ENCODE measurements at regions not wholly inside any gene's neighbourhood (a gene's known extent, or its start where the extent isn't known, plus 50 kb on each side); places are given as distances from the start of the nearest gene placed in this dataset.

DNA sequence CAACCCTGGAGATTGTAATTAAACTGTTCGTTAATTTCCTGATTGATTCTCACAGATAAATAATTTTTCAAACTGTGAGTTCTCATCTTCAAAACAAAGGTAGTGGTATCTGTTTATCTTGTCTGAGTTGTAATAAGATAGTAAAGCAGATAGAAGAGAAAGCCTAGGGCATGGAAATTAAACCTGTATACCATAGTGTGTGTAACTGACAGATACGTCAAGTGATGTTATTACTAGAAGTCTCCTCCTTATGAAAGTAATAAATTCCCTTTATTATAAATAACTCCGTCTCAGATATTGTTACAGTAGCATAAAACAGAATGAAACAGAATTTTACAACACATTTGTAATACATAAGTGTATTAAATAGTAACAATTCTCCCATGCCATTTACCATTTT is 1065.1 kb downstream of the SLITRK1 start:
- no peak for DNase-seq (ENCODE audit: low read depth, low spot score)

GRCh38 chr13:82815791-82816190 is 1066.5 kb downstream of the SLITRK1 start:
- no peak for DNase-seq (ENCODE audit: low read depth, low spot score)

DNA sequence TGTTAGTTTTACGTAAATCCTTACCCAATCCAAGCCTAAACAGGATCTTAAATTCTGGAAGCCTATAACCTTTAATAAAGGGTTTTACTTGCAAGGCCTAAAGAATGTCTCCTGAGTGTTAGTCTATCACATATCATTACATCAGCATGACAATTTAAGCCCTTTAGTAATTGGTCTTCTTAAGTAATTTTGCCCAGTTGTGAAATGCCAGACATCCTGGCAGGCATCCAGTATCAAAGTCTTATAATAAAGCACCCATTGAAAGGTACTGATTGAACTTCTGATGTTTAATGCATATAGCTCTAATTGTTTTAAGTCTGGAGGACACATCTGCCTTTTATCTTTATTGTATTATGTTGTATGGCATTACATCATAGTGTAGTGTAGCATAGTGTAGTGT is 1078.9 kb downstream of the SLITRK1 start:
- no peak for DNase-seq (ENCODE audit: low read depth, low spot score)

- DNase-seq (ENCODE audit: low read depth, low spot score): no peak
These were observed 1079.7 kb downstream of the SLITRK1 start for GRCh38 chr13:82802528-82802927.

DNA sequence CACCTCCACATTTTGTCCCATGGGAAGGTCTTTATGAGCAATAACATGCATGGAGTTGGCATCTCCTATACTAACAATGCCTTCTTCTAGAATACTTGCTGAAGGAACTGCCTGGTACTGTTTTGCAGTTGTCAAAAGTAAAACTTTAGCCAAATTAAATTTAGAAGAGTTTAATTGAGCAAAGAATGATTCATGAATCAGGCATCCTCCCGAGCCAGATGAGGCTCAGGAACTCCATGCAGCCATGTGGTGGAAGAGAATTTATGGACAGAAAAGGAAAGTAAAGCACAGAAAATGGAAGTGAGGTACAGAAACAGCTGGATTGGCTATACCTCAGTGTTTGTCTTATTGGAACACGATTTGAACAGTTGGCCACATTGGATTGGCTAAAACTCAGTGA is 1081.9 kb downstream of the SLITRK1 start:
- DNase-seq (ENCODE audit: low read depth, low spot score): no peak

- no peak for DNase-seq (ENCODE audit: low read depth, low spot score)
These were observed 1084.4 kb downstream of the SLITRK1 start for GRCh38 chr13:82797876-82798275.

DNA sequence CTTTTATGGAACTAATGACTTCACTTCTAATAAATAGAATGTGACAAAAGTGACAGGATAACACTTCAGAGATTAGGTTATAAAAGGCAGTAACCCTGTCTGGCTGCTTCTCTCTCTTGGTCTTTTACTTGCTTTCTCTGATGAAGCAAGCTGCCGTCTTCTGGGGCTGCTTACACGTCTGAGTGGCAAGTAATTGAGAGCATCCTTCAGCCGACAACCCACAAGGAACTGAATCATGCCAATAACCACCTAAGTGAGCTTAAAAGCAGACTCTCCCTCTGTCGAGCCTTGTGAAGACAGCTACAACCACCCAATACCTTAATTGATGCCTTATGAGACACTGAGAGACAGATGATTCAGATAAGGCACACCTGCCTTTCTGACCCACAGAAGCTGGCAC is 1091.2 kb downstream of the SLITRK1 start:
- no peak for DNase-seq (ENCODE audit: low read depth, low spot score)

DNA sequence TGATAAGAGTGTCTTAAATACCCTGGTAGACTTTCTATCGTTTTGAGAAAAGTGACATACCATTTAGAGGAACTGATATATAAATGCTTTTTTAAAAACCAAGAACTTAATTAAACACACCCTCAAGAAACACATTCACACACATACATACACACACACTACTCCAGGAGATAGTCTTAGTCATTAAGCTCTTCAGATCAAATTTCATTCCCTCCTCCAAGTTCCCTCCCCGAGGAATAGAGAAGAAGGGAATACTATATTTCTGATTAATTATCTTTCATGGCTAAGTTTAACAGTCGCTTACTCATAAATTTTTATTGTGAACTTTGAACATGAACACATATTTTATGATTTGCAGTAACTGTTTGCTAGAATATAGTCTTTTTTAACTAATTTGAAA is 1109.5 kb downstream of the SLITRK1 start:
- DNase-seq (ENCODE audit: low read depth, low spot score): no peak

GRCh38 chr13:82766732-82767321 is 1115.4 kb downstream of the SLITRK1 start:
- DNase-seq (ENCODE audit: low read depth, low spot score): no peak

DNA sequence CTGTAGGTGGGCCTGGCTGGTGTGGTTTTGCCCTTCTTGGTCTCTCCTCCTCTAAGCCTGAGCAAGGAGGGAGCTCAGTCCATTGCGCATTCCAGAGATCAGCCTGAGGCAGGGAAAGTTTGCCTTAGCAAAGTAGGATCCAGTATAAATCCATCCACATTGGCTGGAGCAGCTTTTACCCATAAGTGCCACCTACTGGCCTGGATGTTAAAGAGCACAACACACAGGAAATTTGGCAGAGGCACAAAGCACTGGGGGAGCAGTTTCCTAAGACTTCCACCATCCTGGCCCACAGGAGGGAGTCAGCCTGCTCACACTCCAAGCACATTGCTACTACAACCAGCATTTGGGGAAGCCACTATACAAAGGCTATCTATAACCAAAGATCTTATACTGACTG is 1124.2 kb downstream of the SLITRK1 start:
- peak; percentile 73 for DNase-seq (ENCODE audit: low read depth, low spot score)

- DNase-seq (ENCODE audit: low read depth, low spot score): no peak
These were observed 1131.1 kb downstream of the SLITRK1 start for GRCh38 chr13:82751206-82751605.

DNA sequence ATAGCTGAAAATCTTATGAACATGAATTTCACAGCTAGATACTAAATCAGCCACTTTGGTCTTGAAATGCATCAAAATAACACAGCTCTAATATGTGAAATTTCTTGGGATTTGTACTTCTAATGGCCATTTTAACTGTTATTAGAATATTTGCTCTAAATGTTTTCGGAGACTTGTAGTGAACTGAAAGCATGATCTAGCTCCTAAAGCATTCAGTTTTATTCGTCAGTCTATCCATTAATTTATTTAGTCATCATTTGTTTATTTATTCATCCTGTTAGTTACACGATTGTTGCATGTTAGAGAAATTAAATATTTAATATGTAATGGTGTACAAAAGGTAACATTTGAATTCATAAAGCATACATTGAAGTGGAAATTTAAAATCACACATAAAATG is 1132.7 kb downstream of the SLITRK1 start:
- no peak for DNase-seq (ENCODE audit: low read depth, low spot score)

DNA sequence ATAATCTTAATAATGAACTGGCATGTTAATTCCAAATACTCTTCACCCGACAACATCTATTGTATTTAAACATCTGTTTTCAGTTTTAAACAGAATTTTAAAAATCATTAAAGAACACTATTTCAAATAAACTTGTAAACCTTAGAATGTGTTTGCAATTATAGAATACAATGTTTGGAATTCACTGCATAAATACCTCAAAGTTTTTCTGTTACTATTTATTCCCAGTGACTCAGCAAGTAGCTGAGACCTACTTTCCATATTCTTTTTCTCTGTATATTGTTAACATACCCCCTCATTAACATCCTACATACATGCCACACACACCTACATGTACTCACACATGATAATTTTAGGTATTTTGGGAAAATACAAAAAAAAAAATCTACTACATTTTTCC is 1134.3 kb downstream of the SLITRK1 start:
- DNase-seq (ENCODE audit: low read depth, low spot score): no peak

GRCh38 chr13:82747291-82747690 is 1135.0 kb downstream of the SLITRK1 start:
- peak; percentile 38 for DNase-seq (ENCODE audit: low read depth, low spot score)

GRCh38 chr13:82740442-82740841 is 1141.8 kb downstream of the SLITRK1 start:
- no peak for DNase-seq (ENCODE audit: low read depth, low spot score)

- DNase-seq (ENCODE audit: low read depth, low spot score): no peak
These were observed 1142.4 kb downstream of the SLITRK1 start for GRCh38 chr13:82739881-82740280.

GRCh38 chr13:82729401-82729800 is 1152.9 kb downstream of the SLITRK1 start:
- no peak for DNase-seq (ENCODE audit: low read depth, low spot score)

- DNase-seq (ENCODE audit: low read depth, low spot score): no peak
These were observed 1161.3 kb downstream of the SLITRK1 start for GRCh38 chr13:82720986-82721385.

GRCh38 chr13:82719987-82720386 is 1162.3 kb downstream of the SLITRK1 start:
- no peak for DNase-seq (ENCODE audit: low read depth, low spot score)

GRCh38 chr13:82717249-82717648 is 1165.0 kb downstream of the SLITRK1 start:
- no peak for DNase-seq (ENCODE audit: low read depth, low spot score)

DNA sequence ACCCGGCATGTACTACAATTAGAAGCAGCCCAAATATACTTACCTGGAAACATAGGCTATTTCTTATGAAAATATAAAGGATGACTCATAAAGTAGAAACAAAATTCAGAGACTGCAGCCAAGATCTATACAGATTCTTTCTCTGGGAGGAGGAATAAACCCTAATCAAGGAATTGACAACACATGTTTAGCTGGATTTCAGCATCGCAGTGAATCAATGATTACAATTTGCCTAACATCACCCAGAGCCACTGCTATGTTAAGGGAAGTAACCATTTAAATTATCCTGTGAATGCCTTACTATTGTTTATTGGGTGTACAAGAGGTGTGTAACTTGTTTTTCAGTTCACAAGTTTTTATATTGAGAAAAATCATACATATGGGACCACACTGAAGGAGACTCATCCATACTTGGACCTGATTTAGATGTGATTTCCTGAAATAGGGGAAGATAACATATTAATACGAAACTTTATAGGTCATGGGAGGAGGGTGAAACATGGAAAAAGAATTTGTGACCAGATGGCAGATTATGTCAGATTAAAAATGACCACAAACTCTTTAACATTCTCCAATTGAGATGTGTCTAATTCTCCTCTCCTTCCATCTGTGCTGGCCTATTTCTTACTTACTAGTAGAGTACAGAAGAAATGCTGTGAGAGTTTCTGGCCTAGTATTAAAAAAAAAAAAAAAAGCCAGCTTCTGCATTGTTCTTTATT is 1168.4 kb downstream of the SLITRK1 start:
- no peak for DNase-seq (ENCODE audit: low read depth, low spot score)

DNA sequence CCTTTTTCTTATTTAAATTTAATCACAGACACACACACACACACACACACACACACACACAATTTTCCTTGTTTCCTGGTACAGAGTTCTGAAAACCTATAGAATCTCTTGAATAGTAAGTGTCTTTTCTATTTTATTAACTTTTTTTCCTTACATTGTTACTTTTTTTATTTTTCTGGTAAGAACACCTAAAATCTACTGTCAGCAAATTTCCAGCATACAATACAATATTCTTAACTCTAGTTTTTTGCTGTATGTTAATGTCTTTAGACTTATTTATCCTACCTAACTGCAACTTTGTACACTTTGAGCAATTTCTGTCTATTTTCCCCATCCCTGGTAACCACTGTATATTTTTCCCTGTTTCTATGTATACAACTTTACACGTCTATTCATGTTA is 1179.8 kb downstream of the SLITRK1 start:
- no peak for DNase-seq (ENCODE audit: low read depth, low spot score)

GRCh38 chr13:82701020-82701419 is 1181.3 kb downstream of the SLITRK1 start:
- no peak for DNase-seq (ENCODE audit: low read depth, low spot score)

DNA sequence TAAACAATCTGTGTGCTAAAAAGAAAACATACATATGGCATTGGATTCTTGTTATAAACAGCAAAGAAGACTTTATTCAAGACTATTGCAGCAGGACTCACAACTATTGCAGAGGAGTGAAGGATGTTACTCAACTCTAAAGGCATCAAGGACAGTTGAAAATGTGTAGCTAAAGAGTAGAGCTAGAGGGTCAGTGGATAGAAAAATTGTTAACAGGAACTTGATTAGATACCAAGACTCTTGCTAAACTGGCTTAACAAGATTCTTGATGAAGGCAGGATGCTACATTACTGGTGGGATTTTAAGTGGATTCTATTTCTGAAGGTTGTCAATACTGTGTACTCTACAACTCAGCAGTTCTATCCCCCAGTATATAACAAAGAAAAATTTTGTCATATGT is 1183.3 kb downstream of the SLITRK1 start:
- no peak for DNase-seq (ENCODE audit: low read depth, low spot score)

Measured in iPS DF 19.7 (cell line).